Liver (tissue), 8 donors: ENCODE measurements at regions not wholly inside any gene's neighbourhood (a gene's known extent, or its start where the extent isn't known, plus 50 kb on each side); places are given as distances from the start of the nearest gene placed in this dataset.

Experiments
- DNase-seq: peaks from one replicate; pipeline ENCODE4 v3.0.0-alpha.2; 2017; ENCODE audit warnings: low spot score
- H3K27ac ChIP-seq, 2 donors: one replicate each; pipeline ENCODE4 v1.7.0; 2013; ENCODE audit warnings: inconsistent platforms in 2 of 2, low read length in 2 of 2, control low read depth in 1 of 2, low read depth in 1 of 2, mild to moderate bottlenecking in 1 of 2
- H3K27me3 ChIP-seq, 4 donors: one replicate each; pipeline versions ENCODE4 v1.6.1 to v1.7.0; 2013; ENCODE audit warnings: low read length in 3 of 4, inconsistent platforms in 1 of 4, mild to moderate bottlenecking in 1 of 4, moderate library complexity in 1 of 4; ENCODE audit not compliant: control insufficient read depth in 4 of 4, insufficient read depth in 4 of 4
- H3K36me3 ChIP-seq, 4 donors: one replicate each; pipeline versions ENCODE4 v1.6.1 to v1.7.0; 2013; ENCODE audit warnings: low read length in 3 of 4, mild to moderate bottlenecking in 3 of 4, low read depth in 1 of 4, moderate library complexity in 1 of 4; ENCODE audit not compliant: control insufficient read depth in 4 of 4, insufficient read depth in 3 of 4
- H3K4me1 ChIP-seq, 4 donors: one replicate each; pipeline versions ENCODE4 v1.6.1 to v1.7.0; 2013; ENCODE audit warnings: low read length in 3 of 4, mild to moderate bottlenecking in 3 of 4, moderate library complexity in 1 of 4; ENCODE audit not compliant: control insufficient read depth in 4 of 4, insufficient read depth in 4 of 4
- H3K4me3 ChIP-seq, 3 donors: one replicate each; pipeline versions ENCODE4 v1.6.1 to v1.7.0; 2013; ENCODE audit warnings: low read length in 3 of 3, control low read depth in 1 of 3, low read depth in 1 of 3, mild to moderate bottlenecking in 1 of 3
- H3K9ac ChIP-seq, 2 donors: one replicate each; pipeline ENCODE4 v1.7.0; 2013; ENCODE audit warnings: low read length in 2 of 2, mild to moderate bottlenecking in 2 of 2, moderate library complexity in 2 of 2, control low read depth in 1 of 2, low read depth in 1 of 2
- H3K9me3 ChIP-seq, 4 donors: one replicate each; pipeline versions ENCODE4 v1.6.1 to v1.7.0; 2013; ENCODE audit warnings: low read length in 3 of 4; ENCODE audit not compliant: control insufficient read depth in 4 of 4
- ATF3 ChIP-seq: IDR thresholded peaks from 2 replicates; pipeline ENCODE4 v1.6.1; 2016; ENCODE audit warnings: antibody characterized with exemption
- CTCF ChIP-seq: fragments of 150-350 bp; IDR thresholded peaks from 2 replicates; pipeline ENCODE4 v1.5.1; 2017; ENCODE audit warnings: improper control_type of control experiment, low read depth, low read length; ENCODE audit not compliant: missing input control
- EGR1 ChIP-seq, 2 donors: IDR thresholded peaks; 2 replicates each; pipeline ENCODE4 v1.6.1; 2016 to 2018; ENCODE audit warnings: antibody characterized with exemption in 2 of 2, low read depth in 2 of 2
- FOXA1 ChIP-seq: IDR thresholded peaks from 2 replicates; pipeline ENCODE4 v1.6.1; 2016; ENCODE audit warnings: antibody characterized with exemption
- FOXA2 ChIP-seq: IDR thresholded peaks from 2 replicates; pipeline ENCODE4 v1.6.1; 2016; ENCODE audit warnings: antibody characterized with exemption
- GABPA ChIP-seq, 2 donors: IDR thresholded peaks in 1 of 2; conservative IDR thresholded peaks in 1 of 2; 2 replicates each; pipeline ENCODE4 v1.6.1; 2016; ENCODE audit warnings: antibody characterized with exemption in 2 of 2, mild to moderate bottlenecking in 1 of 2, moderate library complexity in 1 of 2
- HNF4A ChIP-seq, 2 donors: conservative IDR thresholded peaks; 2 replicates each; pipeline ENCODE4 v1.6.1; 2016; ENCODE audit warnings: antibody characterized with exemption in 2 of 2, mild to moderate bottlenecking in 2 of 2
- HNF4G ChIP-seq: IDR thresholded peaks from 2 replicates; pipeline ENCODE4 v1.6.1; 2016; ENCODE audit warnings: antibody characterized with exemption
- JUND ChIP-seq, 2 donors: IDR thresholded peaks; 2 replicates each; pipeline ENCODE4 v1.6.1; 2016; ENCODE audit warnings: antibody characterized with exemption in 2 of 2
- MAX ChIP-seq: IDR thresholded peaks from 2 replicates; pipeline ENCODE4 v1.6.1; 2016; ENCODE audit warnings: antibody characterized with exemption
- NR2F2 ChIP-seq: IDR thresholded peaks from 2 replicates; pipeline ENCODE4 v1.6.1; 2016; ENCODE audit warnings: antibody characterized with exemption
- RAD21 ChIP-seq, 2 donors: IDR thresholded peaks; 2 replicates each; pipeline ENCODE4 v1.6.1; 2016; ENCODE audit warnings: antibody characterized with exemption in 2 of 2, mild to moderate bottlenecking in 2 of 2
- REST ChIP-seq: IDR thresholded peaks from 2 replicates; pipeline ENCODE4 v1.6.1; 2016; ENCODE audit warnings: antibody characterized with exemption, mild to moderate bottlenecking
- RXRA ChIP-seq, 2 donors: IDR thresholded peaks; 2 replicates each; pipeline ENCODE4 v1.6.1; 2017 to 2018; ENCODE audit warnings: antibody characterized with exemption in 2 of 2, mild to moderate bottlenecking in 1 of 2
- SP1 ChIP-seq: IDR thresholded peaks from 2 replicates; pipeline ENCODE4 v1.6.1; 2018; ENCODE audit warnings: antibody characterized with exemption, mild to moderate bottlenecking
- TAF1 ChIP-seq: conservative IDR thresholded peaks from 2 replicates; pipeline ENCODE4 v1.6.1; 2016; ENCODE audit warnings: antibody characterized with exemption, mild to moderate bottlenecking
- YY1 ChIP-seq: IDR thresholded peaks from 2 replicates; pipeline ENCODE4 v1.6.1; 2016; ENCODE audit warnings: antibody characterized with exemption, mild to moderate bottlenecking
- ZBTB33 ChIP-seq: IDR thresholded peaks from 2 replicates; pipeline ENCODE4 v1.6.1; 2016; ENCODE audit warnings: antibody characterized with exemption
- WGBS: extraction: QIAGEN DNeasy Blood & Tissue Kit; methylation state at CpG from one replicate; pipeline ENCODE4 v1.1.7; 2013; 5-methylcytosine and 5-hydroxymethylcytosine counted together
- donor health status: healthy.
- donor health status: healthy.
- donor health status: healthy.
- donor health status: healthy.
- donor health status: healthy.

GRCh38 chr5:120329095-120329494 lies 135.0 kb upstream of the PRR16 start (continued):
- TF ChIP-seq ZBTB33: no peak
- no peak for TF ChIP-seq CTCF

GRCh38 chr5:120330558-120330957 lies 133.5 kb upstream of the PRR16 start:
- Histone ChIP-seq H3K36me3 (no peaks in the 10 kb centered on the region), H3K9me3 (peaks cover 0 to 3% (median 0%) of the 10 kb centered on the region in 4 donors), H3K27ac (no peak overlapping the region), H3K9ac (no peak overlapping the region), H3K4me1 (no peaks in the 10 kb centered on the region), H3K4me3 (no peak overlapping the region), H3K27me3 (no peaks in the 10 kb centered on the region)
- no peak for DNase-seq
- WGBS: 83% methylated on average over 1 of the region's 1 CpG
- TF ChIP-seq RXRA (IDR thresholded peaks at IDR 0.05) (no peak), RAD21 (IDR thresholded peaks at IDR 0.05) (no peak), REST (no peak), FOXA2 (no peak), HNF4G (no peak), YY1 (no peak), ZBTB33 (no peak), CTCF (no peak), FOXA1 (no peak), JUND (IDR thresholded peaks at IDR 0.05) (no peak), NR2F2 (no peak), GABPA (IDR thresholded peaks at IDR 0.05 in 1 of 2, conservative IDR thresholded peaks at IDR 0.05 in 1 of 2) (no peak), MAX (no peak), ATF3 (no peak), HNF4A (conservative IDR thresholded peaks at IDR 0.05) (no peak), SP1 (no peak), TAF1 (no peak), EGR1 (IDR thresholded peaks at IDR 0.05; ENCODE audit: low read depth in 2 of 2) (no peak)
